ENCODE measurements at regions not wholly inside any gene's neighbourhood (a gene's known extent, or its start where the extent isn't known, plus 50 kb on each side); places are given as distances from the start of the nearest gene placed in this dataset.

GRCh38 chr12:125999628-126000027 is 934.4 kb downstream of the AACS start:
- Mint-ChIP-seq H3K4me3 (ENCODE audit: unreplicated experiment) (no peak overlapping the region), H3K9me3 (ENCODE audit: unreplicated experiment) (peaks cover 35% of the 10 kb centered on the region), H3K27ac (ENCODE audit: unreplicated experiment) (no peak overlapping the region), H3K4me1 (ENCODE audit: unreplicated experiment) (no peaks in the 10 kb centered on the region), H3K27me3 (ENCODE audit: unreplicated experiment) (no peaks in the 10 kb centered on the region), H3K36me3 (ENCODE audit: unreplicated experiment) (no peaks in the 10 kb centered on the region)
- no peak for DNase-seq (ENCODE audit: extremely low spot score, unreplicated experiment)
- TF ChIP-seq, protein P1, sequence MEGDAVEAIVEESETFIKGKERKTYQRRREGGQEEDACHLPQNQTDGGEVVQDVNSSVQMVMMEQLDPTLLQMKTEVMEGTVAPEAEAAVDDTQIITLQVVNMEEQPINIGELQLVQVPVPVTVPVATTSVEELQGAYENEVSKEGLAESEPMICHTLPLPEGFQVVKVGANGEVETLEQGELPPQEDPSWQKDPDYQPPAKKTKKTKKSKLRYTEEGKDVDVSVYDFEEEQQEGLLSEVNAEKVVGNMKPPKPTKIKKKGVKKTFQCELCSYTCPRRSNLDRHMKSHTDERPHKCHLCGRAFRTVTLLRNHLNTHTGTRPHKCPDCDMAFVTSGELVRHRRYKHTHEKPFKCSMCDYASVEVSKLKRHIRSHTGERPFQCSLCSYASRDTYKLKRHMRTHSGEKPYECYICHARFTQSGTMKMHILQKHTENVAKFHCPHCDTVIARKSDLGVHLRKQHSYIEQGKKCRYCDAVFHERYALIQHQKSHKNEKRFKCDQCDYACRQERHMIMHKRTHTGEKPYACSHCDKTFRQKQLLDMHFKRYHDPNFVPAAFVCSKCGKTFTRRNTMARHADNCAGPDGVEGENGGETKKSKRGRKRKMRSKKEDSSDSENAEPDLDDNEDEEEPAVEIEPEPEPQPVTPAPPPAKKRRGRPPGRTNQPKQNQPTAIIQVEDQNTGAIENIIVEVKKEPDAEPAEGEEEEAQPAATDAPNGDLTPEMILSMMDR (IDR thresholded peaks at IDR 0.05), result no peak

DNA sequence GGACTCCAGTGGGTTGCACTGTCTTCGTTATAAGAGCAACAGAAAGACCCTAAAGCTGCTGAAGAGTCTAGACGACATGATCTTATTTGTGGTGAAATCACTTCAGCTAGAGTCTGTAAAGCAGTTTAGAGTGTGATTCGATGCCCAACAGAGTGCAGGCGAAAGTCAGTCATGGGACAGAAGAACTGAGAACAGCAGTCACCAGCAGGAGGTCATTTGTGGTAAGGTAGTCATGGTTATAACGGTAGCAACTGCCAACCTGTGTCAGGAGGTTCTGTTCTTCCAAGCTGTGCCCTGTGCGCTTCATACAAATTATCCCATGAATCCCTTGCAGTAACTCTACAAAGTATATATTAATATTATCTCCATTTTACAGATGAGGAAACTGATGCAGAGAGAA is 954.1 kb downstream of the AACS start:
- Mint-ChIP-seq H3K4me1 (ENCODE audit: unreplicated experiment) (no peaks in the 10 kb centered on the region), H3K4me3 (ENCODE audit: unreplicated experiment) (no peak overlapping the region), H3K36me3 (ENCODE audit: unreplicated experiment) (no peaks in the 10 kb centered on the region), H3K27ac (ENCODE audit: unreplicated experiment) (no peak overlapping the region), H3K9me3 (ENCODE audit: unreplicated experiment) (peaks cover 28% of the 10 kb centered on the region), H3K27me3 (ENCODE audit: unreplicated experiment) (no peaks in the 10 kb centered on the region)
- TF ChIP-seq, protein P1 (IDR thresholded peaks at IDR 0.05), result no peak
- DNase-seq (ENCODE audit: extremely low spot score, unreplicated experiment), result no peak

DNA sequence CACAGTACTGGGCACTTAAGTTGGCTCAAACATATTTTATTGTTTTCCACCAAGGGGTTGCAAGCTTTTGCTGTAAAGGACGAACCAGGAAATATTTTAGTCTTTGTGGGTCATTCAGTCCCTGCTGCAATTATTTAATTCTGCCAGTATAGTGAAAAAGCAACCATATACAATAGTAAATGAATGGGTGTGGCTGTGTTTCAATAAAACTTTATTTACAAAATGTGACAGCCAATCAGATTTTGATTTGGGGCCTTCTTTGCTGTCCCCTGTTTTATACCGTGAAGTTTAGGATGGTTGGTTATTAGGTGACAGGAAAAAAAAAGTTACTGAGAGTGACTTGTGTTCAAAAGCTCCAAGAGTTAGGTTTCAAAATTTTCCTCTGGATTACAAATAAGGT is 956.4 kb downstream of the AACS start:
- H3K4me1 Mint-ChIP-seq (ENCODE audit: unreplicated experiment), result no peaks in the 10 kb centered on the region
- peaks cover 20% of the 10 kb centered on the region for H3K9me3 Mint-ChIP-seq (ENCODE audit: unreplicated experiment)
- H3K36me3 Mint-ChIP-seq (ENCODE audit: unreplicated experiment), result no peaks in the 10 kb centered on the region
- TF ChIP-seq, protein P1 (IDR thresholded peaks at IDR 0.05), result no peak
- no peak overlapping the region for H3K4me3 Mint-ChIP-seq (ENCODE audit: unreplicated experiment)
- no peak overlapping the region for H3K27ac Mint-ChIP-seq (ENCODE audit: unreplicated experiment)
- H3K27me3 Mint-ChIP-seq (ENCODE audit: unreplicated experiment), result no peaks in the 10 kb centered on the region
- DNase-seq (ENCODE audit: extremely low spot score, unreplicated experiment), result no peak

- no peak overlapping the region for H3K4me3 Mint-ChIP-seq (ENCODE audit: unreplicated experiment)
- no peak for DNase-seq (ENCODE audit: extremely low spot score, unreplicated experiment)
- H3K36me3 Mint-ChIP-seq (ENCODE audit: unreplicated experiment), result no peaks in the 10 kb centered on the region
- TF ChIP-seq, protein P1 (IDR thresholded peaks at IDR 0.05), result no peak
- H3K27ac Mint-ChIP-seq (ENCODE audit: unreplicated experiment), result no peak overlapping the region
- no peaks in the 10 kb centered on the region for H3K4me1 Mint-ChIP-seq (ENCODE audit: unreplicated experiment)
- peaks cover 29% of the 10 kb centered on the region for H3K9me3 Mint-ChIP-seq (ENCODE audit: unreplicated experiment)
- H3K27me3 Mint-ChIP-seq (ENCODE audit: unreplicated experiment), result no peaks in the 10 kb centered on the region
These were observed 962.6 kb downstream of the AACS start for GRCh38 chr12:126027825-126028224.

- no peak for DNase-seq (ENCODE audit: extremely low spot score, unreplicated experiment)
- peaks cover 33% of the 10 kb centered on the region for H3K9me3 Mint-ChIP-seq (ENCODE audit: unreplicated experiment)
- TF ChIP-seq, protein P1 (IDR thresholded peaks at IDR 0.05), result no peak
- no peaks in the 10 kb centered on the region for H3K4me1 Mint-ChIP-seq (ENCODE audit: unreplicated experiment)
- H3K27me3 Mint-ChIP-seq (ENCODE audit: unreplicated experiment), result no peaks in the 10 kb centered on the region
- no peaks in the 10 kb centered on the region for H3K36me3 Mint-ChIP-seq (ENCODE audit: unreplicated experiment)
- no peak overlapping the region for H3K27ac Mint-ChIP-seq (ENCODE audit: unreplicated experiment)
- H3K4me3 Mint-ChIP-seq (ENCODE audit: unreplicated experiment), result no peak overlapping the region
These were observed 965.3 kb downstream of the AACS start for GRCh38 chr12:126030573-126030972.

All from osteocyte (in vitro differentiated cells).